ENCODE measurements at regions not wholly inside any gene's neighbourhood (a gene's known extent, or its start where the extent isn't known, plus 50 kb on each side); places are given as distances from the start of the nearest gene placed in this dataset.
"Not testable (repeated sequence)": the region's sequence is repeated elsewhere in the genome, so short reads cannot be mapped to it uniquely, and the experiment has no call there.

- TF ChIP-seq CTCF (IDR thresholded peaks at IDR 0.05) = no peak
- H3K27ac ChIP-seq = peak overlapping the region; percentile 33 to 75
- peak; percentile 79 for DNase-seq (ENCODE audit: low spot score)
- H3K4me3 ChIP-seq = peak overlapping the region; percentile 70
Measured at GRCh38 chrX:39688576-39689375, 409.0 kb downstream of the BCOR start.

- TF ChIP-seq CTCF (IDR thresholded peaks at IDR 0.05) = no peak
- no peak for DNase-seq (ENCODE audit: low spot score)
- peak overlapping the region; percentile 70 for H3K4me3 ChIP-seq
- H3K27ac ChIP-seq = peak overlapping the region; percentile 33 to 75
Measured at GRCh38 chrX:39689376-39690104, 408.2 kb downstream of the BCOR start.

- no peak overlapping the region for H3K4me3 ChIP-seq
- TF ChIP-seq CTCF (IDR thresholded peaks at IDR 0.05) = no peak
Measured at GRCh38 chrX:39690541-39691415, 407.0 kb downstream of the BCOR start.

GRCh38 chrX:39691724-39692123 lies 406.0 kb downstream of the BCOR start:
- TF ChIP-seq CTCF (IDR thresholded peaks at IDR 0.05) = no peak
- Histone ChIP-seq H3K4me3 (no peak overlapping the region), H3K27ac (no peak overlapping the region)
- DNase-seq (ENCODE audit: low spot score) = no peak

More at GRCh38 chrX:39690541-39691415, 407.0 kb downstream of the BCOR start:
- H3K27ac ChIP-seq = no peak overlapping the region
- no peak for DNase-seq (ENCODE audit: low spot score)

- no peak overlapping the region for H3K4me3 ChIP-seq
- no peak for TF ChIP-seq CTCF (IDR thresholded peaks at IDR 0.05)
- DNase-seq (ENCODE audit: low spot score) = no peak
- no peak overlapping the region for H3K27ac ChIP-seq
Measured at GRCh38 chrX:39692796-39693195, 405.0 kb downstream of the BCOR start.

GRCh38 chrX:39693298-39693697 lies 404.5 kb downstream of the BCOR start:
- TF ChIP-seq CTCF (IDR thresholded peaks at IDR 0.05) = no peak

GRCh38 chrX:39702636-39703035 lies 395.1 kb downstream of the BCOR start:
- not testable (repeated sequence) for DNase-seq (ENCODE audit: low spot score); H3K27ac ChIP-seq; H3K4me3 ChIP-seq

More at GRCh38 chrX:39693298-39693697, 404.5 kb downstream of the BCOR start:
- DNase-seq (ENCODE audit: low spot score) = no peak
- Histone ChIP-seq H3K4me3 (no peak overlapping the region), H3K27ac (no peak overlapping the region)

All from coronary artery (tissue), 2 donors.